Neural progenitor cell (in vitro differentiated cells): ENCODE measurements at regions not wholly inside any gene's neighbourhood (a gene's known extent, or its start where the extent isn't known, plus 50 kb on each side); places are given as distances from the start of the nearest gene placed in this dataset.

Experiments
- DNase-seq: peaks from one replicate; pipeline ENCODE4 v3.0.0-alpha.2; 2016; ENCODE audit warnings: low spot score
- H2AFZ ChIP-seq: fragments of 200-600 bp; sonication (generic); replicated peaks from 2 replicates; pipeline ENCODE4 v1.6.1; 2016; ENCODE audit warnings: antibody characterized with exemption
- H3F3A ChIP-seq: fragments of 200-600 bp; sonication (generic); 2 replicates; pipeline ENCODE4 v1.6.1; 2016; ENCODE audit warnings: antibody characterized with exemption, low read depth
- H3K27ac ChIP-seq: fragments of 200-600 bp; sonication (generic); 2 replicates; pipeline ENCODE4 v1.5.1; 2016; ENCODE audit warnings: mild to moderate bottlenecking
- H3K27me3 ChIP-seq: fragments of 200-600 bp; sonication (generic); 2 replicates; pipeline ENCODE4 v1.6.1; 2016; ENCODE audit warnings: mild to moderate bottlenecking, moderate library complexity
- H3K36me3 ChIP-seq: fragments of 200-600 bp; sonication (generic); 2 replicates; pipeline ENCODE4 v1.5.1; 2016
- H3K4me1 ChIP-seq: fragments of 200-600 bp; sonication (generic); 2 replicates; pipeline ENCODE4 v1.6.1; 2016; ENCODE audit warnings: mixed run types
- H3K4me2 ChIP-seq: fragments of 200-600 bp; sonication (generic); 2 replicates; pipeline ENCODE4 v1.6.1; 2016
- H3K4me3 ChIP-seq: fragments of 200-600 bp; sonication (generic); 2 replicates; pipeline ENCODE4 v1.5.1; 2016
- H3K79me2 ChIP-seq: fragments of 200-600 bp; sonication (generic); 2 replicates; pipeline ENCODE4 v1.6.1; 2016; ENCODE audit warnings: low read depth
- H3K9ac ChIP-seq: fragments of 200-600 bp; sonication (generic); 2 replicates; pipeline ENCODE4 v1.6.1; 2016
- H3K9me3 ChIP-seq: fragments of 200-600 bp; sonication (generic); 2 replicates; pipeline ENCODE4 v1.5.1; 2016; ENCODE audit warnings: low read depth
- H4K20me1 ChIP-seq: fragments of 200-600 bp; sonication (generic); 2 replicates; pipeline ENCODE4 v1.6.1; 2016; ENCODE audit warnings: low read depth
- H3K27ac Mint-ChIP-seq: 3 replicates; pipeline ENCODE4 v1.8.0; 2021; ENCODE audit warnings: mixed read lengths
- H3K27me3 Mint-ChIP-seq: 2 replicates; pipeline ENCODE4 v1.8.0; 2022; ENCODE audit warnings: low read depth, mild to moderate bottlenecking, inconsistent platforms, moderate library complexity, mixed read lengths; ENCODE audit not compliant: insufficient read depth
- H3K36me3 Mint-ChIP-seq: 3 replicates; pipeline ENCODE4 v1.8.0; 2021; ENCODE audit warnings: mixed read lengths
- H3K4me1 Mint-ChIP-seq: 3 replicates; pipeline ENCODE4 v1.8.0; 2021; ENCODE audit warnings: mixed read lengths
- H3K4me3 Mint-ChIP-seq: 3 replicates; pipeline ENCODE4 v1.8.0; 2021; ENCODE audit warnings: mild to moderate bottlenecking, moderate library complexity, mixed read lengths
- H3K9me3 Mint-ChIP-seq: 3 replicates; pipeline ENCODE4 v1.8.0; 2020; ENCODE audit warnings: mixed read lengths
- EZH2 ChIP-seq: fragments of 200-600 bp; sonication (generic); IDR thresholded peaks from 2 replicates; pipeline ENCODE4 v1.6.1; 2017; ENCODE audit warnings: antibody characterized with exemption, mild to moderate bottlenecking, moderate library complexity
- EZH2phosphoT487 ChIP-seq: fragments of 200-600 bp; sonication (generic); IDR thresholded peaks from 2 replicates; pipeline ENCODE4 v1.6.1; 2017; ENCODE audit warnings: antibody characterized with exemption
- TF ChIP-seq, protein P1 (sequence below): fragments of 200-600 bp; sonication (generic); IDR thresholded peaks from 2 replicates; pipeline ENCODE4 v1.5.1; 2017; ENCODE audit warnings: antibody characterized with exemption, mild to moderate bottlenecking

DNA sequence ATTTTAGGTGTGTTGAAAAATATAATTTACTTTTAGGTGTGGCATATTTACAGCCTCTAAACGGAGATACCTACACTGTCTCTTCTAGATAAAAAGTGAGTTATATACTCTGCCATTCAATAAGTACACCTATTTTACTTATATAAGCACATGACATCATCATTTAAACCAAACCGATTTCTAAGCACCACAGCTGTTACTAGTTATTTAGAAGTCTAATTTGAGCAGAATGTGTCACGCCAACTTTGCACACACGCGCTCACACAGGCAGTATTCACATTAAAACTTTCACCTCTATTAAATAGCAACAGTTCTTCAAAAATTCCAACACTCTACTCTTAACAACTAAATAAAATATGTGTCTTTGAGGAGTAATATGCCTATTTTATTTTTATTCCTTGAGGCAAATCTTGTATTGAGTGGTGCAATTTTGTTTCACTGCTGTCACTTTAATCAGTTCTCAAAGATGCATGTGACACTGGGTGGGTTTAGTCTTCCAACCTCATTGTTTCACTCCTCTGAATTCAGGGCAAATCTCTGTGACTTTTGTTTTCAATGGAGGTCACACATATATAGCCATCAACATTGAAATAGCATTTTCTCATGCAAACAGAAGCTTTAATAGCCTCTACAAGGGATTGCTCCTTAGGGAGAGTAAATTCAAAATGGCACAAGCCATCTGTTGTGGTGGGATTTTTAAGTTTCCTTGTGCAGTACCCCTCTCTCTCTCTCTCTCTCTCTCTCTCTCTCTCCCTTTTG lies 721.0 kb downstream of the PLCL1 start:
- no peak overlapping the region for H3K4me3 Mint-ChIP-seq
- no peak overlapping the region for H3K27ac ChIP-seq
- no peak overlapping the region for H3K4me2 ChIP-seq
- H3K36me3 Mint-ChIP-seq = no peaks in the 10 kb centered on the region
- H4K20me1 ChIP-seq = no peaks in the 10 kb centered on the region
- DNase-seq = no peak
- H2AFZ ChIP-seq = no peak overlapping the region
- H3K27ac Mint-ChIP-seq = no peak overlapping the region
- no peaks in the 10 kb centered on the region for H3K9me3 ChIP-seq
- no peaks in the 10 kb centered on the region for H3K27me3 ChIP-seq
- H3K4me3 ChIP-seq = no peak overlapping the region
- H3K4me1 Mint-ChIP-seq = no peaks in the 10 kb centered on the region
- no peaks in the 10 kb centered on the region for H3K79me2 ChIP-seq
- H3F3A ChIP-seq = no peaks in the 10 kb centered on the region
- H3K4me1 ChIP-seq = no peaks in the 10 kb centered on the region
- H3K36me3 ChIP-seq = no peaks in the 10 kb centered on the region
- no peaks in the 10 kb centered on the region for H3K9me3 Mint-ChIP-seq
- no peak overlapping the region for H3K9ac ChIP-seq
- H3K27me3 Mint-ChIP-seq = no peaks in the 10 kb centered on the region
- TF ChIP-seq, protein P1, sequence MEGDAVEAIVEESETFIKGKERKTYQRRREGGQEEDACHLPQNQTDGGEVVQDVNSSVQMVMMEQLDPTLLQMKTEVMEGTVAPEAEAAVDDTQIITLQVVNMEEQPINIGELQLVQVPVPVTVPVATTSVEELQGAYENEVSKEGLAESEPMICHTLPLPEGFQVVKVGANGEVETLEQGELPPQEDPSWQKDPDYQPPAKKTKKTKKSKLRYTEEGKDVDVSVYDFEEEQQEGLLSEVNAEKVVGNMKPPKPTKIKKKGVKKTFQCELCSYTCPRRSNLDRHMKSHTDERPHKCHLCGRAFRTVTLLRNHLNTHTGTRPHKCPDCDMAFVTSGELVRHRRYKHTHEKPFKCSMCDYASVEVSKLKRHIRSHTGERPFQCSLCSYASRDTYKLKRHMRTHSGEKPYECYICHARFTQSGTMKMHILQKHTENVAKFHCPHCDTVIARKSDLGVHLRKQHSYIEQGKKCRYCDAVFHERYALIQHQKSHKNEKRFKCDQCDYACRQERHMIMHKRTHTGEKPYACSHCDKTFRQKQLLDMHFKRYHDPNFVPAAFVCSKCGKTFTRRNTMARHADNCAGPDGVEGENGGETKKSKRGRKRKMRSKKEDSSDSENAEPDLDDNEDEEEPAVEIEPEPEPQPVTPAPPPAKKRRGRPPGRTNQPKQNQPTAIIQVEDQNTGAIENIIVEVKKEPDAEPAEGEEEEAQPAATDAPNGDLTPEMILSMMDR = no peak
- TF ChIP-seq EZH2 = no peak
- TF ChIP-seq EZH2phosphoT487 = no peak

DNA sequence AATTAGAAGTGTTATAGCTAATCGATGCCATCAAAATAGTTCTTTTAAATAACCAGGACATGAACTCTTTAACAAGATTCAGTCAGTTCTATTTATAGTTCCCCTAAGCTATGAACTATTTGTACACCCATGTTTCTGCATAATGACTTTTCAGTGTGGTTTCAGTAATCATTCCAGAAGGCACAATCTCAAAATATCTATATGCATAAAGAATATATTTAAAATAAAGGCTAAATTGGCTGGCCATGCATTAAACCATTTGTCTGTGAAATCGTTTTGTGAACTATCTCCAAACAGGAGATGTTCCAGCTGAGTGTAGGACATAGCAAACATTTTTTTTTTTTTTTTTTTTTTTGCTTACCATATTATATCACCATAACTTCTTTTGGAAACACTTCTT lies 719.3 kb downstream of the PLCL1 start:
- no peak for DNase-seq
- Histone ChIP-seq H3K79me2 (no peaks in the 10 kb centered on the region), H2AFZ (no peak overlapping the region), H3K4me3 (no peak overlapping the region), H3K27me3 (no peaks in the 10 kb centered on the region), H3K9ac (no peak overlapping the region), H3K4me2 (no peak overlapping the region), H3K4me1 (no peaks in the 10 kb centered on the region), H3K9me3 (no peaks in the 10 kb centered on the region), H3K27ac (no peak overlapping the region), H4K20me1 (no peaks in the 10 kb centered on the region), H3F3A (no peaks in the 10 kb centered on the region), H3K36me3 (no peaks in the 10 kb centered on the region)
- H3K27me3 Mint-ChIP-seq = no peaks in the 10 kb centered on the region
- H3K36me3 Mint-ChIP-seq = no peaks in the 10 kb centered on the region
- H3K4me3 Mint-ChIP-seq = no peak overlapping the region
- H3K4me1 Mint-ChIP-seq = no peaks in the 10 kb centered on the region
- H3K9me3 Mint-ChIP-seq = no peaks in the 10 kb centered on the region
- no peak overlapping the region for H3K27ac Mint-ChIP-seq
- TF ChIP-seq, protein P1 = no peak
- no peak for TF ChIP-seq EZH2
- TF ChIP-seq EZH2phosphoT487 = no peak

DNA sequence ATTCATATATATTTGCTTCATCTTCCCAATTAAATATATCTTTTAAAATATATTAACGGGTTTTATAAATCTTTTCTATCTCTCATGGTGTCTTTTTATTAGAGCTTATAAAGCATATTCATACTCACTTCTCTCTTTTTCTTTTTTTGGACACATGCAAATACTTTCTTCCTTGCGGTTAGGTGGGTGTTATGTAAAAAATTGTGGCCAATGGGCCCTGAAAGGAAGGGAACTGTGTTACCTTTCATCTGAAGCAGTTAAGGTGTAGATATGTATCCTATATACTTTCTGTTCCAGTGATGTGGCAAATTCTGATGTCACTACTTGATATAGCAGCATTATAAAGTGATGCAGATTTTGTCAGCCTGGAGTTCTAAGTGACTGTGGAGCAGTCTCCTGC lies 714.5 kb downstream of the PLCL1 start:
- no peaks in the 10 kb centered on the region for H3K36me3 Mint-ChIP-seq
- Histone ChIP-seq H3K9me3 (no peaks in the 10 kb centered on the region), H3K4me2 (no peak overlapping the region), H3K4me3 (no peak overlapping the region), H3K27ac (no peak overlapping the region), H3F3A (no peaks in the 10 kb centered on the region), H3K9ac (no peak overlapping the region), H4K20me1 (no peaks in the 10 kb centered on the region), H3K27me3 (no peaks in the 10 kb centered on the region), H2AFZ (no peak overlapping the region), H3K79me2 (no peaks in the 10 kb centered on the region), H3K36me3 (no peaks in the 10 kb centered on the region), H3K4me1 (no peaks in the 10 kb centered on the region)
- H3K9me3 Mint-ChIP-seq = no peaks in the 10 kb centered on the region
- TF ChIP-seq, protein P1 = no peak
- TF ChIP-seq EZH2phosphoT487 = no peak
- TF ChIP-seq EZH2 = no peak
- DNase-seq = no peak
- no peaks in the 10 kb centered on the region for H3K4me1 Mint-ChIP-seq
- no peak overlapping the region for H3K27ac Mint-ChIP-seq
- no peaks in the 10 kb centered on the region for H3K27me3 Mint-ChIP-seq
- no peak overlapping the region for H3K4me3 Mint-ChIP-seq
